HG02759 (cell line): ENCODE measurements at regions not wholly inside any gene's neighbourhood (a gene's known extent, or its start where the extent isn't known, plus 50 kb on each side); places are given as distances from the start of the nearest gene placed in this dataset.
"Not testable (repeated sequence)": the region's sequence is repeated elsewhere in the genome, so short reads cannot be mapped to it uniquely, and the experiment has no call there.

ENCODE experiments used
- ATAC-seq: cut with Tn5 transposase; IDR thresholded peaks from one replicate; pipeline ENCODE4 v1.9.1; 2021; ENCODE audit warnings: mild to moderate bottlenecking, moderate library complexity; ENCODE audit not compliant: unreplicated experiment

DNA sequence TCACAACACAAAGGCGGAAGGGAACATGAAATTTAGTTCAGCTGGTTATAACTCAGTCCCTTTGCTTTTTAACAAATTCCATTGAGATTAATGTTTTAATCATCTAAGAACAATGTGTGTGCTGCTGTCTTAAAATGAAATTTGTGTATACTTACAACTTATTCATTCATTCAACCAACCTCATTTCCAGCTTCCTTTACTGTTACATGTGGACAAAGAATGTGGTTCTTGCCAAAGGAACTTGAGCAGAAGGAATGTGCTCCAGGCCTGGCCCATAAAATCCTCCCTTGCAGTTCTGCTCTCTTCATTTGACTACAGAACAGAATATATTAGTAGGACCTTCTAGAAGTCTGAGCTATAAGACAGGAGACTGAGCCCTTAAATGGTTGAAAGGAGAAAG lies 176.8 kb upstream of the GLRA2 start:
- ATAC-seq: no peak

GRCh38 chrX:14351611-14352303 lies 177.6 kb upstream of the GLRA2 start:
- no peak for ATAC-seq

GRCh38 chrX:14347523-14347922 lies 181.8 kb upstream of the GLRA2 start:
- no peak for ATAC-seq

- no peak for ATAC-seq
These were observed 185.0 kb upstream of the GLRA2 start for GRCh38 chrX:14344172-14344940.

DNA sequence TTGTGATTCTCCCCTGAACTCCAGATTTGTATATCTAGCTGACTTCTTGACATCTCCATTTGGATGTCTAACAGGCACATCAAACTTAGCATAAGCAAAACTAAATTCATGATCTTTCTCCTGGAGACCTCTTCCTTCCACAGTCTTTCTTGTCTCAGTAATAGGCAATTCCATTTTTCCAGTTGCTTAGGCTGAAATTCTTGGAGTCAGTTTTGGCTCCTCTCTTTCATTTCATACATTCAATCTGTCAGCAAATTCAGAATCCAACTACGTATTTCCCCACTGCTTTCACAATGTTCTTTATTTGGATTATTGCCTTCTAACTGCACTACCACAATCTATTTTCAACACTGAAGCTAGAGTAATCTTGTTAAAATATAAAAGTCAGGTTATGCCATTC lies 219.9 kb upstream of the GLRA2 start:
- ATAC-seq: no peak

- ATAC-seq: not testable (repeated sequence)
These were observed 220.4 kb upstream of the GLRA2 start for GRCh38 chrX:14308976-14309375.

DNA sequence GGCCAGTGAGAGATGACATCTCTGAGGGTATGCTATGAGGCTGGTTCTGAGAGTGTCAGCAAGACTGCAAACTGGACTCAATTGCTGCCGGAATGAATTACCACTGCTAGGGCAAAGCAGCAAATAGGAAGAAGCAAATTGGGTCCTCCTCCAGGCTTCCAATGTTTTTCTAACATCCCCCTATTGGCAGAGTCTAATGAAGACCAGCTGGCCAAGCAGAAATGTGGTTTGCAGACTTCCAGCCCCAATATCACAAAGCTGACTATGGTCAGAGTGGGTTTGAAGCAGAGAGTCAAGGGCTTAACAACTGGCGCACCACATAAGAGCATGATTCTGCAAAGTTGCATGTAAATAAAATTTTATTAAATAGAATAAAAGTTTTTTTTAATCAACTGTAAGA lies 225.4 kb upstream of the GLRA2 start:
- ATAC-seq: no peak

- not testable (repeated sequence) for ATAC-seq
These were observed 226.8 kb upstream of the GLRA2 start for GRCh38 chrX:14302561-14302960.

DNA sequence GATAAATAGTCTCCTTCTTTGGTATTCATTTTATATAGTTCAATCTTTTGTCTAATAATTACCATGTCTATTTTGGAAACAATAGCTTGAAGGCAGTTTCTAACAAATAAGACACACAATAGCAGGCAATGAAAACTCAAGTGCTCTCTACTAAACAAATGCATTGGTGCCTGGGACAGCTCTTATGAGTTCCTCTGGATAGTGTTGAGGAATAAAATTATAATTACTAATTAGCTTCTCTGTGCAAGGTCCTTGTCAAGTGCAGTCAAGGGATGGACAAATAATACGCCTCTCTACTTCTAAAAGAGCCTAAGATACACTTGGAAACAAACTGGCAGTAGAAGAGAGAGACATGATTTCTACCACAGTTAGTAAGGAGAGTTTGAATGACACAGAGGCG lies 229.0 kb upstream of the GLRA2 start:
- no peak for ATAC-seq

DNA sequence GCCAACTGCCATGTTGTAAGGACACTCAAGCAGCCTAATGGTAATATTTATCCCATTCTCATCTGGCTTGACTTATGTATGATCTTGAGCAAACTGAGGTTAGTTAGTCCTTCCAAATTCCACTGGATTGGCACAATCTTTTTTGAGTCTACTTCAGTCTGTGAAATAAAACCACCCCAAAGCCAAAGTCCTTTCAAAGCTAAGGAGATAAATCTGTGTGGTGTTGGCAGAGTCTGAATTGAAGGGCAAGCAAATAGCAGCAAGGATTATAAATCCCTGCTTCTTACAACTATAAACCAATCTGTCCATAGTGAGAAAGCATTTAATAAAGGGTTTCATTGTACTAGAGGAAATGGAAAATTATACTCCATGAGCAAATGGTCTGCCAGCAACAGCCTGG lies 233.9 kb upstream of the GLRA2 start:
- ATAC-seq: no peak

- no peak for ATAC-seq
These were observed 237.5 kb upstream of the GLRA2 start for GRCh38 chrX:14291666-14292500.

DNA sequence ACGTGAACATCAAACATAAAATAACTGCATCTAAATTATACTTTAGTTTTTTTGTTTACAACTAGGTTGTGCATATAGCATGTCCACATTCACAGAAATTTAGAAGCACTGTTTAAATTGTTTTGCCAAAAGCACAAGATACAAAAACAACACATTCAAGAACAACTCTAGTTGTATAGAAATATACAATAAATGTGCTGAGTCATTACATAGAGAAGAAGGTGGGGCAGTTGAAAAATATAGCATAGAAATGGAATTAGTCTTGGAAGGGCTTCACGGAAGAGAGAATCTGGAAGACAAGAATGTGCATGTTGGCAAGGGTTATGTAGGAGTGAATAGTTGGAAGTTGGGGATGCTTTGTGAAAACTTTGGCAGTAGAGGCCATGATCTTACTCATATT lies 239.0 kb upstream of the GLRA2 start:
- no peak for ATAC-seq

DNA sequence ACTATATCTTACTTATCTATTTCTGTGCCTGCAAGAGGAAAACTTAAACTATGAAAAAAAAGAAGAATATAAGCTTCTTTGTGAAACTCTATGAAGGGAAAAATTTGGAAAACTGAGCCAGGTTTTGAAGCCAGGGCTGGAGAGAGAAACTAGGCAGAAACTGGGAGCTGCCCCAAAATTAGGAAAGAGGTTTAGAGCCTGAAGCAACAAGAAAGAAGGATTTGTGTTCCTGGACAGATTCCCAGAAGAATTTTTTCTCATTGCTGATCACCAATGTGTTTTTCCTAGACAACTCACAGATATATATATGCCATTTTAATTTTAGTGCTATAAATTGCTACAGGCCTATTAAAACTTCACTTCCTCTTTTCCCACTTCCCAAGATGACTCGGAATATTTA lies 245.0 kb upstream of the GEMIN8 start:
- ATAC-seq: no peak

GRCh38 chrX:14267216-14267615 lies 237.5 kb upstream of the GEMIN8 start:
- ATAC-seq: no peak

DNA sequence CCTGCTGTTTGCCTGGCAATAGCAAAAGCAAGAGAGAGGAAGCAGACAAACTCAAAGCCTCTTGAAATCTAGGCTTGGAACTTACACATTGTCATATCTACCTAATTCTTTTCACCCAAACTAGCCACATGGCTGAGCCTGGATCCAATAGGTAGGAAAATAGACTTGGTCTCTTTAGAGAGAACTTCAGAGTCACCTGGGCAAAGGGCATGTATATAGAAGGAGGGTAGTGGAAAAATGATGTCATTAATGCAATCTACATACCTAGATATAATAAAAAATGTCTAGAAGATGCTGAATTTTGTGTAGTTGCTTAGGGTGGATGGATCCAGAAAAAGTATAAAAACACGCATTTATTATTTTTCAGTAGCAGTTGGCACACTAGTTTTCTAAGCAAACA lies 237.0 kb upstream of the GEMIN8 start:
- no peak for ATAC-seq

DNA sequence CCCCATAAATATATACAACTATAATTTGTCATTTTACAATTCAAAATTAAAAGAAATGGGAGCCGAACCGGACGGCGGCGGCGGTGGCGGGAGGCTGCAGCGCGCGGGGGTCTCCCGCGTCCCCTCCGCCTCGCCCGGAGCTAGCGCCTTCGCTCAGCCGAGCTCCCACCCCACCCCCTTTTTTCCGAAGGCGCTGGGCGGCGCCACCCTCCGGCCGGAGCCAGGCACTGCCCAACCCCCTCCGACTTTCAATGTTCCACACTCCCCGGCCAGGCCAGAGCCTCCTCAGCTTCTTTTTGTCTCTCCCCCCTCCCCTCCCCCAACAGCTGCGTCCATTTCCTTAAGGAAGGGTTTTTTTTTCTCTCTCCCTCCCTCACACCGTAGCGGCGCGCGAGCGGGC lies 214.1 kb upstream of the GEMIN8 start:
- ATAC-seq: no peak

GRCh38 chrX:14235004-14235403 lies 205.3 kb upstream of the GEMIN8 start:
- no peak for ATAC-seq

DNA sequence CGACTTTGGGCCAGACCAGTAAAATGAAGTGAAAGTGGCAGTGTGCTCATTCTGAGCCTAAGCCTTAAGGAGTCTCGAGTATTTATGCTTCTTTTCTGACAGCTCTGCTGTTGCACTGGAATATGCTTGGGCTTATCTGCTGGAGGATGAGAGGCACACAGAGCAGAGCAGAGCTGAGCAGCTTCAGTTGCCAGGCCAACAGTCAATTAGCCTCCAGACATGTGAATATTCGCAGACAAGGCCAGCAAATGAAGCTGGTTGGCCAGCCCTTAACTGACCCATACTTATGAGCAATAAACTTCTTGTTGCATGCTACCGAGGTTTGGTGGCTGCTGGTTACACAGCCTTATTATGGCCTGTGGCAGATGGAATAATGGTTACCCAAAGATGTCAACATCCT lies 203.0 kb upstream of the GEMIN8 start:
- no peak for ATAC-seq

DNA sequence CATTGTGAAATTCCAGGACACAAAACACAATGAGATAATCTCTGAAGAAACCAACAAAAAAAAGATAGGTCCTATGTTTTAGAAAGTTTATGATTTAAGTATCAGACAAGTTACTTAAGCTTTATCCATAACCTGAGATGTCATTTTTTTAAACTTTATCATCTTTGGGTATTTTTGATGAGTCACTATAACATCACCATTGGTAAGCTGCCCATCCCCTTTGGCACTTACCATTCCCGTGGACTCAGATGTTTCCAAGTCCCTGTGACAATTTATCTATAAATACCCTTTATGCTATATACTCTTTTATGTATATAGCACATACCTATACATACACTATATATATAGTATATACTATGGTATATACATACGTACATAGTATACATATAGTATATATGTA lies 198.9 kb upstream of the GEMIN8 start:
- no peak for ATAC-seq

DNA sequence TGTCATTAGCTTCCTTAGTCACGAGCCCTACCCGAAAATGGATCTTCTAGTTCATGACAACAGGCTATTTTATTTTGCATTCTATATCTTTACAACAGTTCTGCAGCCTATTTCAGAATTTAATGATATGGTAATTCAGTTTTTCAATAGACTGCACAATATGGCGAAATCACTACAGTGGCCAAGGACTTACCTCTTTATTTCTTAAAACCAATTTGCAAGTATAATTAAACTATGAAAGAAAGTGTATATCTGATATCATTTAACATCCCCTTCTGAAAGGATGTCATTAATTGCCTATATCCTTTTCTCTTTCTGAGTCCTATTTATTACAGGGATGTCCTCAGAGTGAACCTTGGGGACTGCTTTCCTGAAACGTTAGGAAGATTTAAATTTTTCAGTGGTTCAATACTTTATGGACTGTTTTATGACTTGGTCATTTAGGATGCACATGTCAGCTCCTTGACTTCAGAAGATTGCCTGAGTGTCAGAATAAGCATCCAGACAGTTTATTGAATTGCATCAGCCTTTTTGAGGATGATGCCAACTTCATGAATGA lies 190.8 kb upstream of the GEMIN8 start:
- ATAC-seq: no peak

DNA sequence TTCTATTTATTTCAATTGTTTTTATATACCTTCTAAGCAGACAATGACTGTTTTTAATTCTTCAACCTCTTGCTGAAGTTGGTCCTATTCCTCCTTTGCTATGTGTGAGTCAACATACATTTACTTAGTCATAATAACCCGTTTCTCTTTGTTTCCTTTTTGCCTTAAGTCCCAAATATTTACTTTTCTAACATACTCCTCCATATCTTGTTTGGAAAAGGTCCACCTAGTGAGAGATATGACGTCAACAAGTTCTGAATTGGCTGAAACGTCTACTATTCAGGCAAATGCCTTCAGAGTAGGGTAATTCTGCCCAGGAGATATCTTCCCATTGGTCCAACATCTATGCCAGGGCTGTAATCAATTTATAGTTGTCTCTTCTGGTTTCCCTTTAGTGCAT lies 179.3 kb upstream of the GEMIN8 start:
- ATAC-seq: no peak
